AG10803 (cell line): ENCODE measurements at regions not wholly inside any gene's neighbourhood (a gene's known extent, or its start where the extent isn't known, plus 50 kb on each side); places are given as distances from the start of the nearest gene placed in this dataset.

Source experiments
- DNase-seq: peaks from one replicate; pipeline ENCODE4 v3.0.0; 2010; ENCODE audit warnings: low read depth
- H3K4me3 ChIP-seq: 2 replicates; pipeline ENCODE4 v1.5.1; 2011; ENCODE audit warnings: mild to moderate bottlenecking, low read length, control low read depth
- CTCF ChIP-seq: conservative IDR thresholded peaks from 2 replicates; pipeline ENCODE4 v1.5.1; 2011; ENCODE audit warnings: mild to moderate bottlenecking, low read length, control low read depth, inconsistent platforms

GRCh38 chr12:113591480-113591974, 119.9 kb upstream of the LHX5 start:
- H3K4me3 ChIP-seq, result no peak overlapping the region
- DNase-seq, result no peak
- TF ChIP-seq CTCF, result no peak

- DNase-seq, result no peak
- no peak for TF ChIP-seq CTCF
- H3K4me3 ChIP-seq, result no peak overlapping the region
Measured at GRCh38 chr12:113589437-113589836, 117.8 kb upstream of the LHX5 start.

- no peak for DNase-seq
- no peak for TF ChIP-seq CTCF
- no peak overlapping the region for H3K4me3 ChIP-seq
Measured at GRCh38 chr12:113587720-113588119, 116.0 kb upstream of the LHX5 start.

- no peak for DNase-seq
- no peak for TF ChIP-seq CTCF
- no peak overlapping the region for H3K4me3 ChIP-seq
Measured at GRCh38 chr12:113586461-113586860, 114.8 kb upstream of the LHX5 start.

GRCh38 chr12:113582521-113583218, 111.0 kb upstream of the LHX5 start:
- TF ChIP-seq CTCF, result no peak
- no peak for DNase-seq
- H3K4me3 ChIP-seq, result no peak overlapping the region

GRCh38 chr12:113581342-113581741, 109.7 kb upstream of the LHX5 start:
- no peak overlapping the region for H3K4me3 ChIP-seq
- DNase-seq, result no peak
- no peak for TF ChIP-seq CTCF

GRCh38 chr12:113580437-113580836, 108.8 kb upstream of the LHX5 start:
- no peak overlapping the region for H3K4me3 ChIP-seq
- no peak for DNase-seq
- TF ChIP-seq CTCF, result no peak
